Tibial nerve (tissue), 4 donors: ENCODE measurements at regions not wholly inside any gene's neighbourhood (a gene's known extent, or its start where the extent isn't known, plus 50 kb on each side); places are given as distances from the start of the nearest gene placed in this dataset.

Source experiments
- EP300 ChIP-seq, 2 donors: sonication (generic); formaldehyde crosslinking; IDR thresholded peaks; one replicate each; pipeline ENCODE4 v1.6.1; 2017; ENCODE audit warnings: antibody characterized with exemption in 2 of 2, mild to moderate bottlenecking in 1 of 2
- POLR2A ChIP-seq, 2 donors: fragments of 450-650 bp; IDR thresholded peaks; one replicate each; pipeline ENCODE4 v1.6.1; 2017; ENCODE audit warnings: antibody characterized with exemption in 2 of 2, mild to moderate bottlenecking in 2 of 2, moderate library complexity in 2 of 2
- TF ChIP-seq, protein P1 (sequence below), 5 experiments: fragments of 200-600 bp in 3 of 5; fragments of 450-650 bp in 2 of 5; sonication (generic) in 3 of 5; IDR thresholded peaks; one replicate each; pipeline ENCODE4 v1.5.1; 2016 to 2019; ENCODE audit warnings: antibody characterized with exemption in 5 of 5, mild to moderate bottlenecking in 3 of 5, moderate library complexity in 2 of 5

DNA sequence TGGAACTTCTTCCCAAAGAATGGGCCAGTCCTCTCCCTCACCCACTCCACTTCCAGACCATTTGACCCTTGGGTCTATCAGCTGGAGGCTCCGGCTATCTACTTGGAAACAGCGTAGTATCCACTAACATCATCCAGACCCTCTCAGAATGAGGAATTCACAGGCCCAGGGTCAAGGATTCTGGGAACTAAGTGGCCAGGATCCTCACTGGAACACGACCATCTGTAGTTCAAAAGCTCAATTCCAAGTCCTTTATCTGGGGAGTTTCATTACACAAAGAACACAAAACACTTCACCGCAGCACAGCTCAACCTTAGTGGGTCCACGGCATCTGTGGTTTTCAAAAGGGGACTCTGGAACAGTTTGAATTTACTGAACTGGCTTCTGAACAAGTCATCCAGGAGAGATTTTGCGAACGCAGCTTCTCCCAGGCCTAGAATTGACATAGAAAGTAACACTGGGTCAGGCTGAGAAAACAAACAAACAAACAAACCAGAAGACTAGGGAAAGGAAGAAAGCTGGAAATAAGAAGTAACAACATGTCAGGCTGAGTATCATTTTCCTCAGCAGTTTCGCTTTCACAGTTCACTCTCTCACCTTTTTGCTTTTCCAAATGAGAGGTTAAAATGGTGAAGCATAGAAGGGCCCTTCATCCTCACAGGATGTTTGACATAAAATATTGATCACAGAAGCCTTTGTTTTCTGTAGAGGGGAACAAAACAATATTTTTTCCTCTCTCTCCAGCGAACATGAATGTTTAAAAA is 57.6 kb upstream of the USP6NL start:
- TF ChIP-seq, protein P1, sequence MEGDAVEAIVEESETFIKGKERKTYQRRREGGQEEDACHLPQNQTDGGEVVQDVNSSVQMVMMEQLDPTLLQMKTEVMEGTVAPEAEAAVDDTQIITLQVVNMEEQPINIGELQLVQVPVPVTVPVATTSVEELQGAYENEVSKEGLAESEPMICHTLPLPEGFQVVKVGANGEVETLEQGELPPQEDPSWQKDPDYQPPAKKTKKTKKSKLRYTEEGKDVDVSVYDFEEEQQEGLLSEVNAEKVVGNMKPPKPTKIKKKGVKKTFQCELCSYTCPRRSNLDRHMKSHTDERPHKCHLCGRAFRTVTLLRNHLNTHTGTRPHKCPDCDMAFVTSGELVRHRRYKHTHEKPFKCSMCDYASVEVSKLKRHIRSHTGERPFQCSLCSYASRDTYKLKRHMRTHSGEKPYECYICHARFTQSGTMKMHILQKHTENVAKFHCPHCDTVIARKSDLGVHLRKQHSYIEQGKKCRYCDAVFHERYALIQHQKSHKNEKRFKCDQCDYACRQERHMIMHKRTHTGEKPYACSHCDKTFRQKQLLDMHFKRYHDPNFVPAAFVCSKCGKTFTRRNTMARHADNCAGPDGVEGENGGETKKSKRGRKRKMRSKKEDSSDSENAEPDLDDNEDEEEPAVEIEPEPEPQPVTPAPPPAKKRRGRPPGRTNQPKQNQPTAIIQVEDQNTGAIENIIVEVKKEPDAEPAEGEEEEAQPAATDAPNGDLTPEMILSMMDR (IDR thresholded peaks at IDR 0.05) = no peak
- TF ChIP-seq POLR2A (IDR thresholded peaks at IDR 0.05) = no peak
- no peak for TF ChIP-seq EP300 (IDR thresholded peaks at IDR 0.05)
